Esophagus muscularis mucosa (tissue), 4 donors: ENCODE measurements at regions not wholly inside any gene's neighbourhood (a gene's known extent, or its start where the extent isn't known, plus 50 kb on each side); places are given as distances from the start of the nearest gene placed in this dataset.
A peak's percentile ranks its signal among the peaks of the same experiment; 100 is the strongest.

Experiments
- DNase-seq: peaks from one replicate; pipeline ENCODE4 v3.0.0-alpha.2; 2017; ENCODE audit errors: extremely low spot score
- H3K27ac ChIP-seq, 4 donors: fragments of 200-600 bp; sonication (generic); replicated peaks in 1 of 4; 1 replicate in 3 of 4; 2 replicates in 1 of 4; pipeline ENCODE4 v1.5.1; 2016 to 2019; ENCODE audit warnings: mild to moderate bottlenecking in 1 of 4
- H3K27me3 ChIP-seq, 4 donors: fragments of 200-600 bp; sonication (generic); one replicate each; pipeline versions ENCODE4 v1.5.1 to v1.6.0; 2016 to 2019
- H3K36me3 ChIP-seq, 4 donors: fragments of 200-600 bp; sonication (generic); one replicate each; pipeline ENCODE4 v1.5.1; 2016 to 2019
- H3K4me1 ChIP-seq, 4 donors: fragments of 200-600 bp; sonication (generic); one replicate each; pipeline ENCODE4 v1.5.1; 2016 to 2019
- H3K4me3 ChIP-seq, 4 donors: fragments of 200-600 bp; sonication (generic); 1 replicate in 2 of 4; 2 replicates in 2 of 4; pipeline ENCODE4 v1.5.1; 2016 to 2019; ENCODE audit warnings: mild to moderate bottlenecking in 4 of 4, moderate library complexity in 1 of 4
- H3K9me3 ChIP-seq, 4 donors: fragments of 200-600 bp; sonication (generic); 1 replicate in 3 of 4; 2 replicates in 1 of 4; pipeline ENCODE4 v1.5.1; 2016 to 2019
- EP300 ChIP-seq: sonication (generic); formaldehyde crosslinking; IDR thresholded peaks from one replicate; pipeline ENCODE4 v1.6.1; 2017; ENCODE audit warnings: antibody characterized with exemption
- POLR2A ChIP-seq: fragments of 450-650 bp; IDR thresholded peaks from one replicate; pipeline ENCODE4 v1.6.1; 2017; ENCODE audit warnings: antibody characterized with exemption, moderate library complexity, mild to moderate bottlenecking, low read depth
- POLR2AphosphoS5 ChIP-seq, 2 donors: sonication (generic); formaldehyde crosslinking; IDR thresholded peaks; one replicate each; pipeline ENCODE4 v1.6.1; 2017; ENCODE audit warnings: antibody characterized with exemption in 2 of 2
- WGBS: methylation state at CpG from one replicate; pipeline ENCODE4 v1.1.5; 2018; 5-methylcytosine and 5-hydroxymethylcytosine counted together
- intact Hi-C: fragments of 100-400 bp; cut with DNase I; formaldehyde crosslinking; loops from one replicate; pipeline ENCODE4 v1.15.1; 2023
- TF ChIP-seq, protein P1 (sequence below), 3 experiments: fragments of 200-600 bp in 2 of 3; fragments of 450-650 bp in 1 of 3; sonication (generic) in 2 of 3; IDR thresholded peaks; one replicate each; pipeline ENCODE4 v1.5.1; 2017 to 2019; ENCODE audit warnings: antibody characterized with exemption in 3 of 3, mild to moderate bottlenecking in 2 of 3, moderate library complexity in 1 of 3

GRCh38 chr18:6623278-6623677, 106.2 kb upstream of the ARHGAP28 start:
- Histone ChIP-seq H3K4me1 (peaks cover 0 to 24% (median 15%) of the 10 kb centered on the region in 4 donors), H3K27ac (no peak overlapping the region), H3K27me3 (no peaks in the 10 kb centered on the region), H3K4me3 (no peak overlapping the region), H3K9me3 (no peaks in the 10 kb centered on the region), H3K36me3 (no peaks in the 10 kb centered on the region)
- TF ChIP-seq POLR2AphosphoS5 (IDR thresholded peaks at IDR 0.05) = no peak
- no peak for TF ChIP-seq EP300
- no peak for TF ChIP-seq POLR2A
- TF ChIP-seq, protein P1, sequence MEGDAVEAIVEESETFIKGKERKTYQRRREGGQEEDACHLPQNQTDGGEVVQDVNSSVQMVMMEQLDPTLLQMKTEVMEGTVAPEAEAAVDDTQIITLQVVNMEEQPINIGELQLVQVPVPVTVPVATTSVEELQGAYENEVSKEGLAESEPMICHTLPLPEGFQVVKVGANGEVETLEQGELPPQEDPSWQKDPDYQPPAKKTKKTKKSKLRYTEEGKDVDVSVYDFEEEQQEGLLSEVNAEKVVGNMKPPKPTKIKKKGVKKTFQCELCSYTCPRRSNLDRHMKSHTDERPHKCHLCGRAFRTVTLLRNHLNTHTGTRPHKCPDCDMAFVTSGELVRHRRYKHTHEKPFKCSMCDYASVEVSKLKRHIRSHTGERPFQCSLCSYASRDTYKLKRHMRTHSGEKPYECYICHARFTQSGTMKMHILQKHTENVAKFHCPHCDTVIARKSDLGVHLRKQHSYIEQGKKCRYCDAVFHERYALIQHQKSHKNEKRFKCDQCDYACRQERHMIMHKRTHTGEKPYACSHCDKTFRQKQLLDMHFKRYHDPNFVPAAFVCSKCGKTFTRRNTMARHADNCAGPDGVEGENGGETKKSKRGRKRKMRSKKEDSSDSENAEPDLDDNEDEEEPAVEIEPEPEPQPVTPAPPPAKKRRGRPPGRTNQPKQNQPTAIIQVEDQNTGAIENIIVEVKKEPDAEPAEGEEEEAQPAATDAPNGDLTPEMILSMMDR (IDR thresholded peaks at IDR 0.05) = no peak
- 61% methylated on average over 2 of the region's 2 CpGs for WGBS
- no peak for DNase-seq
- intact Hi-C loops = no loop called here

- DNase-seq = no peak
These were observed 105.2 kb upstream of the ARHGAP28 start for GRCh38 chr18:6624271-6624660.

GRCh38 chr18:6624661-6625311, 104.7 kb upstream of the ARHGAP28 start:
- H3K4me3 ChIP-seq = no peak overlapping the region
- DNase-seq = no peak
- 45% methylated on average over 5 of the region's 5 CpGs for WGBS
- H3K4me1 ChIP-seq = peaks cover 0 to 24% (median 15%) of the 10 kb centered on the region in 4 donors
- H3K27ac ChIP-seq = peak overlapping the region in 2 of 4 donors; percentile 10 to 20
- no peaks in the 10 kb centered on the region for H3K36me3 ChIP-seq
- H3K27me3 ChIP-seq = no peaks in the 10 kb centered on the region
- intact Hi-C loops = no loop called here
- TF ChIP-seq EP300 (no peak), POLR2A (no peak), POLR2AphosphoS5 (IDR thresholded peaks at IDR 0.05) (no peak)
- TF ChIP-seq, protein P1 (IDR thresholded peaks at IDR 0.05) = no peak
- H3K9me3 ChIP-seq = no peaks in the 10 kb centered on the region

More at GRCh38 chr18:6624271-6624660, 105.2 kb upstream of the ARHGAP28 start:
- Histone ChIP-seq H3K36me3 (no peaks in the 10 kb centered on the region), H3K9me3 (no peaks in the 10 kb centered on the region), H3K4me3 (no peak overlapping the region), H3K27ac (peak overlapping the region in 1 of 4 donors; percentile 10), H3K4me1 (peaks cover 0 to 24% (median 15%) of the 10 kb centered on the region in 4 donors), H3K27me3 (no peaks in the 10 kb centered on the region)
- TF ChIP-seq, protein P1 (IDR thresholded peaks at IDR 0.05) = no peak
- TF ChIP-seq EP300 = no peak
- no peak for TF ChIP-seq POLR2AphosphoS5 (IDR thresholded peaks at IDR 0.05)
- WGBS = 56% methylated on average over 5 of the region's 5 CpGs
- intact Hi-C loops = no loop called here

GRCh38 chr18:6625481-6625880, 104.0 kb upstream of the ARHGAP28 start:
- intact Hi-C loops = no loop called here
- 66% methylated on average over 3 of the region's 3 CpGs for WGBS

More at GRCh38 chr18:6625481-6625880, 104.0 kb upstream of the ARHGAP28 start:
- DNase-seq = no peak
- no peak for TF ChIP-seq EP300
- TF ChIP-seq POLR2A = no peak
- TF ChIP-seq, protein P1 (IDR thresholded peaks at IDR 0.05) = no peak
- TF ChIP-seq POLR2AphosphoS5 (IDR thresholded peaks at IDR 0.05) = no peak
- H3K9me3 ChIP-seq = no peaks in the 10 kb centered on the region
- no peak overlapping the region for H3K27ac ChIP-seq
- H3K4me3 ChIP-seq = no peak overlapping the region
- peaks cover 0 to 24% (median 15%) of the 10 kb centered on the region in 4 donors for H3K4me1 ChIP-seq
- no peaks in the 10 kb centered on the region for H3K36me3 ChIP-seq
- no peaks in the 10 kb centered on the region for H3K27me3 ChIP-seq
